ENCODE measurements at regions not wholly inside any gene's neighbourhood (a gene's known extent, or its start where the extent isn't known, plus 50 kb on each side); places are given as distances from the start of the nearest gene placed in this dataset.
A peak's percentile ranks its signal among the peaks of the same experiment; 100 is the strongest.

DNA sequence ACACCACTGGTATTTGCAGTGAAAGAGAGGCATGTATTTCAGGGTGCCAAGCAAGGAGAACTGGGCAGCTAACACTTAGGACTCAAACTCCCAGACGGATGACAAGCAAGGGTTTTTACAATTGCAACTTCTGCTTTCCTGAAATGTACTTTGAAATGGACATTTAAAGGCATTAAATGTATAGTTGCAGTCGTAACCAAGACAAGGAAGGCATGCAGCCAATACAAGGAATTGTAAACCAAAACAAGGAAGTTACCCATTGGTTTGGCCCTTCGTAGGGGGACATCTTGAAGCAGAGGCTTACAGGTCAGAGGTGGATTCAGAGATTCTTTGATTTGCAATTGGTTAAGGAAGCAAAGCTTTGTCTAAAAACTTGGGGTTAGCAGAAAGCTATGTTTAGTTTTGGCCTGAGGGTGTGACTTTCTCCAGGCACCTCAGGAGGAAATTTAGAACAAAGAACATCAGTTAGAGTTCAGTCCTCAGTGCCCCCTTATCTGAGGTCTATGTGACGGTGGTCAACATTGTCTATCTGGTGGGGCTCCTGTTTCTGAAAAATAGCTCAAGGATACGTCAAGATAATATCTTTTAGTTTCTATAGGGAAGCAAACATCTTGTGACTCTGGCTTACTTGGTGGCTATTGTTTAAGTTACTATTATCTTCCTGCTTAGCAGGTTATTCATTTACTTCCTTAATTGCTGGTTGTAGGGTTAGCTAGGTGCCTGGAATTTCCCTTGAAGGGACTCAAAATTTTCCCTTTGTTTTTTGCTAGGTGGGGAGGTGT lies 266.0 kb downstream of the CD83 start (continued):
- TF ChIP-seq, protein P1, sequence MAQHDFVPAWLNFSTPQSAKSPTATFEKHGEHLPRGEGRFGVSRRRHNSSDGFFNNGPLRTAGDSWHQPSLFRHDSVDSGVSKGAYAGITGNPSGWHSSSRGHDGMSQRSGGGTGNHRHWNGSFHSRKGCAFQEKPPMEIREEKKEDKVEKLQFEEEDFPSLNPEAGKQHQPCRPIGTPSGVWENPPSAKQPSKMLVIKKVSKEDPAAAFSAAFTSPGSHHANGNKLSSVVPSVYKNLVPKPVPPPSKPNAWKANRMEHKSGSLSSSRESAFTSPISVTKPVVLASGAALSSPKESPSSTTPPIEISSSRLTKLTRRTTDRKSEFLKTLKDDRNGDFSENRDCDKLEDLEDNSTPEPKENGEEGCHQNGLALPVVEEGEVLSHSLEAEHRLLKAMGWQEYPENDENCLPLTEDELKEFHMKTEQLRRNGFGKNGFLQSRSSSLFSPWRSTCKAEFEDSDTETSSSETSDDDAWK (CRISPR knock-in tag; IDR thresholded peaks at IDR 0.05), result no peak
- TF ChIP-seq ZNF652 (CRISPR knock-in tag; IDR thresholded peaks at IDR 0.05; ENCODE audit: borderline replicate concordance, low read depth) (no peak), ZNF335 (CRISPR knock-in tag; IDR thresholded peaks at IDR 0.05) (no peak)
- TF ChIP-seq, protein P2, sequence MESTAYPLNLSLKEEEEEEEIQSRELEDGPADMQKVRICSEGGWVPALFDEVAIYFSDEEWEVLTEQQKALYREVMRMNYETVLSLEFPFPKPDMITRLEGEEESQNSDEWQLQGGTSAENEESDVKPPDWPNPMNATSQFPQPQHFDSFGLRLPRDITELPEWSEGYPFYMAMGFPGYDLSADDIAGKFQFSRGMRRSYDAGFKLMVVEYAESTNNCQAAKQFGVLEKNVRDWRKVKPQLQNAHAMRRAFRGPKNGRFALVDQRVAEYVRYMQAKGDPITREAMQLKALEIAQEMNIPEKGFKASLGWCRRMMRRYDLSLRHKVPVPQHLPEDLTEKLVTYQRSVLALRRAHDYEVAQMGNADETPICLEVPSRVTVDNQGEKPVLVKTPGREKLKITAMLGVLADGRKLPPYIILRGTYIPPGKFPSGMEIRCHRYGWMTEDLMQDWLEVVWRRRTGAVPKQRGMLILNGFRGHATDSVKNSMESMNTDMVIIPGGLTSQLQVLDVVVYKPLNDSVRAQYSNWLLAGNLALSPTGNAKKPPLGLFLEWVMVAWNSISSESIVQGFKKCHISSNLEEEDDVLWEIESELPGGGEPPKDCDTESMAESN (CRISPR knock-in tag; conservative IDR thresholded peaks at IDR 0.05), result no peak

DNA sequence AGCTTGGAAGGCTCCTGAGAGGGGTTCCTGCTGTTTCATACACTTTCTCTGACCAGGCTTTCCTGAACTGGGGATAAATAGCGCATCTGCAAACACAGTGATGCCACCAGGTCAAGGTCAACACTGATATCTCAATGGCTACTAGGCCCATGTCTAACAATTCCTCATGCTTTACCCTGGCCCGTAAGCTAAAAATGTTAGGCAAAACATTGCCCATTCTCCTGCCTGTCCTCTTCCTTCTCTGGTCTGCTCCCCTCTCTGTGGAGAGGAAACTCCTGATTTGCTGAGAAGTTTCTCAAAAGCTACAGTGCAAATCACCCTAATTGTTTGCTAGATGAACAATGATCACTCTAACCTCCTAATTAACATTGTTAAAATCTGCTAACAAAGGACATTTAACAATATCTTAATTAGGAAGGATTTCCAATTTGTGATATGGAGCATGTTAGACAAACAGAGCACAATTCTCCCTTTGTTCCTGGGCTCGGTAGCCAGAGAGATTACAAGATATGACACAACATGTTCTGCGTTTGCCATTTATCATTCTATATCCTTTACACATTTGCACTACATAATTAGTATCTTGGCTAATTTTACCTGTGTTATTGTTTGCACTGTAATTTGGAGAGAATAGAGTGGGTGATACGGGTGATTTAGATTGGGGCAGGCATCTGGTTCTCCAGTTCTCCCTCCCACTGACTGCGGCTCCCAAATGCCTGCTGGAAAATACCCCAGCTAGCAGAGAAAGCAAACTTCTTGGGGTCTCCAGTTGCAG lies 266.8 kb downstream of the CD83 start:
- in situ Hi-C loops (cut with HindIII; ENCODE audit: extremely low pct_ligation_motif_present, low pct_unique_long_range_greater_than_20kb) (no loop called here), intact Hi-C loops (cut with micrococcal nuclease; ENCODE audit: unreplicated experiment) (no loop called here)
- no peak overlapping the region for H3K4me3 ChIP-seq (replicated peaks in 1 of 3; ENCODE audit: insufficient read depth in 1 of 3, low read depth in 2 of 3, low read length in 3 of 3)
- 16% methylated on average over 6 of the region's 6 CpGs for WGBS (ENCODE audit: low lambda C conversion rate)
- 0 out of 5 replicates have a peak, but pooled peaks cover 0 to 3% of the 10 kb centered on the region in 2 experiments for H3K27me3 ChIP-seq (ENCODE audit: control insufficient read depth in 1 of 2, insufficient read depth in 2 of 2, low read length in 2 of 2)
- no peak overlapping the region for H3K4me2 ChIP-seq (ENCODE audit: low read depth, low read length)
- no peaks in the 10 kb centered on the region for H3K9me3 ChIP-seq (ENCODE audit: low read length)
- no peak overlapping the region for H3K9ac ChIP-seq (ENCODE audit: insufficient read depth, low read depth, low read length)
- TF ChIP-seq KLF16 (CRISPR knock-in tag; IDR thresholded peaks at IDR 0.05) (no peak), HDAC1 (CRISPR knock-in tag; IDR thresholded peaks at IDR 0.05) (no peak), AGO2 (optimal IDR thresholded peaks at IDR 0.05; ENCODE audit: low read depth, low read length) (no peak), ZNF589 (CRISPR knock-in tag; conservative IDR thresholded peaks at IDR 0.05) (no peak), NR2F6 (IDR thresholded peaks at IDR 0.05) (peak; percentile 70), NR2F6 (CRISPR knock-in tag; IDR thresholded peaks at IDR 0.05) (0 out of 2 replicates have a peak, but pooled peaks have one; percentile 40), NR2F1 (CRISPR knock-in tag; IDR thresholded peaks at IDR 0.05) (peak in 1 of 2 experiments; percentile 37; a peak in 1 of 4 replicates)
- DNase-seq (ENCODE audit: low spot score) (no peak), FAIRE-seq (no peak), ATAC-seq (peak; percentile 42; the same call in 2 of the 3 replicates)
- H3K36me3 ChIP-seq (replicated peaks in 1 of 2; ENCODE audit: control insufficient read depth in 1 of 2, insufficient read depth in 2 of 2, low read length in 2 of 2), result no peaks in the 10 kb centered on the region
- no peak overlapping the region for H3K27ac ChIP-seq (ENCODE audit: extremely low read length, insufficient read depth, low read length)
- no peak overlapping the region for H2AFZ ChIP-seq (ENCODE audit: low read length)
- H3K4me1 ChIP-seq (ENCODE audit: insufficient read depth, low read length), result peaks cover 8% of the 10 kb centered on the region
- BruUV-seq (replicated peaks), result no TSS peak
- no peaks in the 10 kb centered on the region for H4K20me1 ChIP-seq (ENCODE audit: insufficient read depth, low read length)
- ChIA-PET CTCF (ENCODE audit: low intra/inter-chr PET ratio, low total read pairs) (no interaction called here), POLR2A (no interaction called here)
- H3K79me2 ChIP-seq (ENCODE audit: insufficient read depth, low read length), result no peaks in the 10 kb centered on the region

All from HepG2 (cell line).